ENCODE measurements at regions not wholly inside any gene's neighbourhood (a gene's known extent, or its start where the extent isn't known, plus 50 kb on each side); places are given as distances from the start of the nearest gene placed in this dataset.
"Not testable (repeated sequence)": the region's sequence is repeated elsewhere in the genome, so short reads cannot be mapped to it uniquely, and the experiment has no call there.

DNA sequence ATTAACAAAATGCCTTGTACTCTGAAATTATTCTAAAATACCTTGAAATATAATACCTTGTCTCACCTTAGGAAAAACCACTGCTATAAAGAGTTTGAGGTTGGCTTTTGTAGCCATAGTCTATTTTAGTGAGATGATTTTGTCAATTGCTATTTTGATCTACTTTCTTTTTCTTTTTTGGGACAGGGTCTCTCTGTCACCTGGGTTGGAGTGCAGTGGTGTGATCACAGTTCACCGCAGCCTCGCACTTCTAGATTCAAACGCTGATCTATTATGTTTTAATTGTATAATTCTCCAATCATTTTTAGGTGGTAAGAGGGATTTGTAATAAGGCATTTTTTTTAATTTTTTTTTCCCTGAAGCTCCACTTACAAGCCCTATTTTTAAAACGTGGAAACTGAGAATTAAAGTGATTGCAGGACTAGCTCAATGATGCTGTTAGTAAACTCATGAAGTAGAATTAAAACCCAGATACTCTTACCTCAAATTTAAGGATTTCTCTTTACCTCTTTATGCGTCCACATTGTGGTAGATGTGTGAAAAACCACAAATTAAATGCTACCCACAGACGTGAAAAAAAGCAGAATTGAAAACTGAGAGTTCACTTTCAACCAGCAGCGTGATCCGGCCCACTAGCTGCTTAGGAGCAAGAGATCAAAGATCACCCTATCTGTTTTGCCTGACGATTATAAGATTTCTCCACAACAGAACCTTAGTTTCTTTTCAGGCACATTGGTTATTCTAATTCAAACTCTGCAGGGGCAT is 384.2 kb downstream of the CGGBP1 start:
- DNase-seq (ENCODE audit: low read depth) (no peak), FAIRE-seq (no peak)
- H3K36me3 ChIP-seq (ENCODE audit: control insufficient read depth, insufficient read depth, low read length) = no peaks in the 10 kb centered on the region
- H3K4me3 ChIP-seq (ENCODE audit: low read depth, low read length) = no peak overlapping the region
- TF ChIP-seq, protein P1, sequence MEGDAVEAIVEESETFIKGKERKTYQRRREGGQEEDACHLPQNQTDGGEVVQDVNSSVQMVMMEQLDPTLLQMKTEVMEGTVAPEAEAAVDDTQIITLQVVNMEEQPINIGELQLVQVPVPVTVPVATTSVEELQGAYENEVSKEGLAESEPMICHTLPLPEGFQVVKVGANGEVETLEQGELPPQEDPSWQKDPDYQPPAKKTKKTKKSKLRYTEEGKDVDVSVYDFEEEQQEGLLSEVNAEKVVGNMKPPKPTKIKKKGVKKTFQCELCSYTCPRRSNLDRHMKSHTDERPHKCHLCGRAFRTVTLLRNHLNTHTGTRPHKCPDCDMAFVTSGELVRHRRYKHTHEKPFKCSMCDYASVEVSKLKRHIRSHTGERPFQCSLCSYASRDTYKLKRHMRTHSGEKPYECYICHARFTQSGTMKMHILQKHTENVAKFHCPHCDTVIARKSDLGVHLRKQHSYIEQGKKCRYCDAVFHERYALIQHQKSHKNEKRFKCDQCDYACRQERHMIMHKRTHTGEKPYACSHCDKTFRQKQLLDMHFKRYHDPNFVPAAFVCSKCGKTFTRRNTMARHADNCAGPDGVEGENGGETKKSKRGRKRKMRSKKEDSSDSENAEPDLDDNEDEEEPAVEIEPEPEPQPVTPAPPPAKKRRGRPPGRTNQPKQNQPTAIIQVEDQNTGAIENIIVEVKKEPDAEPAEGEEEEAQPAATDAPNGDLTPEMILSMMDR (IDR thresholded peaks at IDR 0.05; ENCODE audit: insufficient read depth, low read length, severe bottlenecking) = no peak
- H3K27me3 ChIP-seq (ENCODE audit: control insufficient read depth, insufficient read depth, low read length) = no peaks in the 10 kb centered on the region

DNA sequence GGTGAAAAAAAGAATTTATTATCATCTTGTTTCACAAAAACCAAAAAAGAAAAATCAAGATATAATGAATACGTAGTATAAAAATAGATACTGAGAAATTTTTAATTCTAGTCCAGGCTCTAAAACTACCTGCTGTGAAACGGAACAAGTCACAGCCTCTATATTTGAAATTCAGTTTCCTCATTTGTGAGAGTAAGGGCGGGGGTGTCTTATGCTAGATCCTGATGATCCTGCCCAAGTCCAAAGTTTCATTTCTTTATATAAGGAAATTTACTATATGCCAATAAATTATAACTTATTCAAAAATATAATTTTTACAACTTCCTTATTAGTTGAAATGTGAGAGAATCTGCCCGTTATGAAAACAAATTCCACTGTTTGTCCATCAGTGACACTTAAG is 385.7 kb downstream of the CGGBP1 start:
- H3K4me3 ChIP-seq (ENCODE audit: low read depth, low read length) = no peak overlapping the region
- FAIRE-seq = no peak
- TF ChIP-seq, protein P1 (IDR thresholded peaks at IDR 0.05; ENCODE audit: insufficient read depth, low read length, severe bottlenecking) = no peak
- no peak for DNase-seq (ENCODE audit: low read depth)
- H3K36me3 ChIP-seq (ENCODE audit: control insufficient read depth, insufficient read depth, low read length) = no peaks in the 10 kb centered on the region
- H3K27me3 ChIP-seq (ENCODE audit: control insufficient read depth, insufficient read depth, low read length) = no peaks in the 10 kb centered on the region

DNA sequence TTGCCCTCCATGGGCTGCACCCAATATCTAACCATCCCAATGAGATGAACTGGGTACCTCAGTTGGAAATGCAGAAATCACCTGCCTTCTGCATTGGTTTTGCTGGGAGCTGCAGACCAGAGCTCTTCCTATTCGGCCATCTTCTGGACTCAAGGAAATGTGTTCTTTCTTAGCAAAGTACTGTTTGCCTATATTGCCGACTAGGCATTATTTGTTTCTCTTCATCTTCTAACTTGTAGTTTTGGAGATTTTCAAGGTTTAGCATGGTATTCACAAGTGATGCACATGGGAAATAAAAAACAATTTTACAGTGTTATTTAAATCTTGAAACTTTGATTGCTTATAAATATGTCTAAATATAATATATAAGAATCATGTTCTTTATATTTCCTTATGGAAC is 377.8 kb upstream of the POU1F1 start:
- no peak for FAIRE-seq
- H3K27me3 ChIP-seq (ENCODE audit: control insufficient read depth, insufficient read depth, low read length) = no peaks in the 10 kb centered on the region
- no peaks in the 10 kb centered on the region for H3K36me3 ChIP-seq (ENCODE audit: control insufficient read depth, insufficient read depth, low read length)
- H3K4me3 ChIP-seq (ENCODE audit: low read depth, low read length) = no peak overlapping the region
- no peak for DNase-seq (ENCODE audit: low read depth)
- TF ChIP-seq, protein P1 (IDR thresholded peaks at IDR 0.05; ENCODE audit: insufficient read depth, low read length, severe bottlenecking) = no peak

DNA sequence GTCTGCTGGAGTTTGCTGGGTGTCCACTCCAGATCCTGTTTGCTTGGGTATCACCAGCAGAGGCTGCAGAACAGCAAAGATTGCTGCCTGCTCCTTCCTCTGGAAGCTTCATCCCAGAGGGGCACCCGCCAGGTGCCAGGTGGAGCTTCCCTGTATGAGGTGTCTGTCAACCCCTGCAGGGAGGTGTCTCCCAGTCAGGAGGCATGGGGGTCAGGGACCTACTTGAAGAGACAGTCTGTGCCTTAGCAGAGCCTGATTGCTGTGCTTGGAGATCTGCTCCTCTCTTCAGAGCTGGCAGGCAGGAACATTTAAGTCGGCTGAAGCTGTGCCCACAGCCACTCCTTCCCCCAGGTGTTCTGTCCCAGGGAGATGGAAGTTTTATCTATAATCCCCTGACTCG is 376.8 kb upstream of the POU1F1 start:
- not testable (repeated sequence) for FAIRE-seq; H3K27me3 ChIP-seq (ENCODE audit: control insufficient read depth, insufficient read depth, low read length); H3K4me3 ChIP-seq (ENCODE audit: low read depth, low read length); DNase-seq (ENCODE audit: low read depth); H3K36me3 ChIP-seq (ENCODE audit: control insufficient read depth, insufficient read depth, low read length)

DNA sequence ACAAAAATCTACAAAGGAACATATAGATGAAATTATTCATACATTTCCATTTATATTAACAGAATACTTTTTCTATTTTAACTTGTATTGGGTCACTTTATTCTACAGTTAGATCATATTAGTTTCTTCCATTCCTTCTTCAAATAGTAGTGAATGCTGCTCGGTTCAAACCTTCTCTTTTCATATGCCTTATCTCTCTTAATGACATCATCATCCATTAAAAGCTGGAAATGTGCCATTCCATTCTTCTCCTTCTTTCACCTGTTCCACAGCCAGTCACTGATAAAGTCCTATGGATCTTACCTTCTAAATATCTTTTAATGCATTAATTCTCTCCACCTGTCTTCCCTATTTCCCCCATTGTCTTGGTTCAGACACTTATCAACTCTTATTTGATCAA is 358.0 kb upstream of the POU1F1 start:
- Histone ChIP-seq H3K36me3 (ENCODE audit: control insufficient read depth, insufficient read depth, low read length) (no peaks in the 10 kb centered on the region), H3K4me3 (ENCODE audit: low read depth, low read length) (no peak overlapping the region), H3K27me3 (ENCODE audit: control insufficient read depth, insufficient read depth, low read length) (no peaks in the 10 kb centered on the region)
- FAIRE-seq = no peak
- TF ChIP-seq, protein P1 (IDR thresholded peaks at IDR 0.05; ENCODE audit: insufficient read depth, low read length, severe bottlenecking) = no peak
- no peak for DNase-seq (ENCODE audit: low read depth)

DNA sequence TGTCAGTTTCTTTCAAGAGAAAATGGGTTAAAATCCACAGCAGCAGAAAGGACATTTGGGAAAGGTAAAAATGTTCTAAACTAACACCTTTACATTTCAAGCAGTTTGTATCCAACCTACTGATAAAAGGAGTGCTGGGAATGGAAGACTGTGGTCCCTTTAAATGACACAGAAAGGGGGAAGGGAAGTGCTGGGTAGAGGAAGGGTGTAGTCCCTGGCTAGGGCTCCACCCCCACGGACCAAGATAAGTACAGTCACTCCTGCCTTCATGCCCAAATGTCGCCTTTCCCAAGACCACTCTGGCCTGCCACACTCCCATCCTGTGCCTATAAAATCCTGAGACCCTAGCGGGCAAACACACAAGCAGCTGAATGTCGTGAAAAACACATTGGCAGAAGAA is 350.9 kb upstream of the POU1F1 start:
- Histone ChIP-seq H3K27me3 (ENCODE audit: control insufficient read depth, insufficient read depth, low read length) (no peaks in the 10 kb centered on the region), H3K36me3 (ENCODE audit: control insufficient read depth, insufficient read depth, low read length) (no peaks in the 10 kb centered on the region), H3K4me3 (ENCODE audit: low read depth, low read length) (no peak overlapping the region)
- no peak for DNase-seq (ENCODE audit: low read depth)
- TF ChIP-seq, protein P1 (IDR thresholded peaks at IDR 0.05; ENCODE audit: insufficient read depth, low read length, severe bottlenecking) = no peak
- no peak for FAIRE-seq

Measured in bronchial epithelial cell (primary cell).